Inflammatory macrophage treated with lipopolysaccharide for 4 hours (primary cell): ENCODE measurements at regions not wholly inside any gene's neighbourhood (a gene's known extent, or its start where the extent isn't known, plus 50 kb on each side); places are given as distances from the start of the nearest gene placed in this dataset.
A peak's percentile ranks its signal among the peaks of the same experiment; 100 is the strongest.

Source experiments
- DNase-seq: peaks from one replicate; pipeline ENCODE4 v3.0.0-alpha.2; 2020

DNA sequence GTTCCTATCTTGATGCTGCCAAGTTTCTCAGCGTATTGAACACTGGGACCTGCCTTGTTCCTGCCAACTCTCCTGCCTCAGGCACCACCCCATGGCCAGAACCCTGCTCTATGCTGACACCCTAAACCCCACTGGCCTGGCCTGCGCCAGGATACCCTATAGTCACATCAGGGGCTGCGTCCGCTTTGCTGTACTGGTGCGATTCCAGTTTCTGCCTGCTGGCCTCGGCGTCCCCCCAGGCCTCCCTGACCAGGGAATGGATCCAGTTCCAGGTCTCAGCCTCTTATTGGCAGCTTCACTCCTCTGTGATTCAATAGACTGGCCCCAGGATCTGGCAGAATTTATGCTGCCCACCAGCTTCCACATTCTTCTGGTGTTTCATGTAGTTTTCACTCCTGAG, 55.0 kb downstream of the GPR6 start:
- no peak for DNase-seq

- DNase-seq = no peak
Observed at GRCh38 chr6:110033749-110034666, 55.9 kb downstream of the GPR6 start.

GRCh38 chr6:110034667-110035036, 56.5 kb downstream of the GPR6 start:
- DNase-seq = no peak

- DNase-seq = no peak
Observed at GRCh38 chr6:110035321-110035720, 57.2 kb downstream of the GPR6 start.

DNA sequence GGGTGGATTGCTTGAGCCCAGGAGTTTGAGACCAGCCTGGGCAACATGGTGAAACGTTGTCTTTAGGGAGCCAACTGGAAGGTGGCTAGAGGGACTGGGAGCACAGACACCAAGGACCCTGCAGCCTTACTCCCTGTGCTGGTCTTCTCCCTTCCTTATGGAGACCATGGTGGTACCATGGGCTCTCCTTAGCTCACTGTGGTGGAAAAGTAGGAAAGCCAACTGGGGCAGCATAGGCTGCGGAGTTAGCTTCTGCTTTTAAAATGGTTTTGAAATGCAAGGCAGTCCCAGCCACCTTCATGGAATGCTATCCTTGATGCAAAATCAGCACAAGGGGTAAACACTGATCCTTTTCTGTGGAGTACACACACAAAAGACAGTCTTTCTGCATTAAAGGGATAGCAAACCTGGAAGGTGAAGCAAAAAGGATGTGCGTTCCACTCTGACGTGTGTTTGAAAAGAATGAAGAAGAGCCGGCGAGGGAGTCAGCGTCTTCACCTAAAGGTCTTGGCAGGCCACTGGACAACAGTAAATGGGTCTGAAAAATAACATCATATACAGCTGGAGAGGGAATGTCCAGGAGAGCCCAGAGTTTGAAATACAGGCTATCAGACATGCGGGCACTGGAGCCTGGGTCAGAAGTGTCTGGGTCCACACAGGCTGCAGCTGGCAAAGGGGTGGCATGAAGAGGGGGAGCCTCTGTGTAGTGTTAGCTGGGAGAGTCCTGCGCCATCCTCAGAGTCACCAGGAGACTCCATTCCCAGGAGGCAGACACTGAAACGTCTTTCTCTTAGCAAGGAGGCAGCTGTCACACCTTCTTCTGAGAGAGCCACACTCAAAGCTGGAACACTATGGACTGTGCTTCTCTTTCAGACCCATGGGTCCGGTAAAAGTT, 58.5 kb downstream of the GPR6 start:
- no peak for DNase-seq

GRCh38 chr6:110037726-110038295, 59.7 kb downstream of the GPR6 start:
- DNase-seq = no peak

DNA sequence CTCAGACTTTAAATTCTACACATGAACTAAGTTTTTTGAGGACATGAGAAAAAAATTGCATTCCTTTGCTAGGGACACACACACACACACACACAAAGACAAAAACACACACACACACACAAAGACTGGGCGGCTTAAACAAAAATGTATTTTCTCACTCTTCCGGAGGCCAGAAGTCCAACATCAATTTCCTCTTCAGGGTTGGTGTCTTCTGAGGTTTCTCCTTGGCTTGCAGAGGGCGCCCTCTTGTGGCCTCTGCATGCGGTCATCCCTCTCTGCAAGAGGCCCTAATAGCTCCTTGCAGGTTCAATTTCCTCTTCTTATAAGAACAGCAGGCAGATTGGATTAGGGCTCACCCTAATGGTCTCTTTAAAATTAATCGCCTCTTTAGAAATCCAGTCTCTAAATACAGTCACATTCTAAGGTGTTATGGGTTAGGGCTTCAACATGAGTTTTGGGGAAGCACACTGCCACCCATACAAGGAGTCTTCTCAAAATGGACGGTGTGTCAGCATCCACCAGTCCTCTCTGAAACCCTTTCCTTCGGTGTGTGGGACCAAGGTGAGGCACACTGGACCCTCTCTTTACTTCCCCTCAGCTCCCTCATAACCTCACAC, 61.4 kb downstream of the GPR6 start:
- peak; percentile 87 for DNase-seq

DNA sequence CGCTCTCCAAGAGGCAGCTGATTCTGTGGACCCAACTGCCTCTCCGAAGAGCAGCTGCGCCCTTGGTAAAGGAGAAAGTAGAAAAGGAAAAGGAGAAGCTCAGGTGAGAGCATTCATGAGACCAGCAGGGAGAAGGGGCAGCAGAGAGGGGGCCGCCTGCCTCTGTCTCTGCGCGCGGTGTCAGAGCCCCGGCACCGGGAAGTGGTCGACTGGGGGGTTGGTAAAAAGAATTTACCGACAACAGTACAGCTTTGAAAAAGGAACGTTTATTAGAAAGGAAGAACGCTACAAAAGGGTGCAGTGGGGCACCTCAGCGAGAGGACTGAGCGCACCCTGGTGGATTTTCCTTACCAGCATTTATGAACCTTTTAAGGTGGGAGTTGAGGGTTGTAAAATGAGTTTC, 61.9 kb downstream of the GPR6 start:
- DNase-seq = peak; percentile 11

GRCh38 chr6:110040716-110041115, 62.6 kb downstream of the GPR6 start:
- no peak for DNase-seq

DNA sequence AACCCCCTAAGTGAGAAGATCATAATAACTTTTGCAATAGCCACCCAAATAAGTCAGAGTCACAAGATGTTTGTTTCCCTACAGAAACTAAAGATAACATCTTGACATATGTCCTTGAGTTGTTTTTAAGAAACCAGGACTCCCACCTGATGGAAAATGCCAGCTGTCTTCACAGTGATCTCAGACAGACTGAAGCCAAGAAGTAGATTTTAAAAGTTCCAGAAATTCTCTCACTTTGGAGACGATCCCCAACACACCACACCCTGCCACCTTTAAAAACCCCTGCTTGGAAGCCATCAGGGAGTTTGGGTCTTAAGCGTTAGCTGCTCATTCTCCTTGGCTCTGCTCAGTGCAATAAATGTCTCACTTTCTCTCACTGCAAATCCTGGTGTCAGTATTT, 63.0 kb downstream of the GPR6 start:
- DNase-seq = peak; percentile 44

DNA sequence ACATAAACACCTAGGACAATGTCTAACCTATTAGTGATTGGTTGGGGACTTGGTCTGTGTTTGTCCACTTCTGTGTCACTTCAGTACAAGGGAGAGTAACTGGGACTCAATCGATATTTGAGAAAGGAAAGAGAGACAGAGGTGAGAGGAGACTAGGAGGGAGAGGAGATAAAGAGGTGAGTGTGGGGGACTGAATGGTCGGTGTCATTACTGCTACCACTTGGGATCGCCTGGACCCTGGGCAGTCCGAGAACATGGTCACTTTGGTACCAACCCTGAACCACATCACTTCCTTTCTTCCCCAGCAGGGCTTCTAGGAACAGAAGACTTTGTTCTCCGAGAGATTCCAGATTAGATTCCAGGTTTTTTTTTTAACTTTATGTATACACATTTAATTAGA, 63.7 kb downstream of the GPR6 start:
- DNase-seq = no peak

GRCh38 chr6:110042670-110043296, 64.7 kb downstream of the GPR6 start:
- DNase-seq = no peak

DNA sequence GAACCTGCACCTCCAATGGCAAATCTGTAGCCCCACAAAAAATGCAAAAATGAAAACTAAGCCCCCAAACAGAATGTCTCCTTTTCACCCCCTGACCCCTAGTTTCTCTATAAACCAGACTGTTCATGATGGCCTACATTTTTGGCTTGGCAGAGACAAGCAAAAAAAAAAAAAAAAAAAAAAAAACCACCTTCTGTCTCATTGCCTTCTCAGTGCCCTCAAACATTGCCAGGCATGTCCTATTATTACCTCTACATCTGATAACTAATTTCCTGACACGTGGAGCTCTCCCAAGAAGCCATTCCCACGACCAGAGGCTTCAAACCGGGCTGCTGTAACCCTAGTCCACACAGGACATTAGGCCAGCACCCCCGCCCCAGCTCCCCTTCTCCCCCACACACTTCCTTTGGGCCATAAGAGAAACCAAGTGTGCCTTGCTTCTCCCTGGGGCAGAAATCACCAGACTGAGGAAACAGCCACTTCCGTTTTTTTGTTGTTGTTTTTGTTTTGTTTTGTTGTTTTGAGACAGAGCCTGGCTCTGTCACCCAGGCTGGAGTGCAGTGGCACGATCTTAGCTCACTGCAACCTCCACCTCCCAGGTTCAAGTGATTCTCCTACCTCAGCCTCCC, 65.4 kb downstream of the GPR6 start:
- peak; percentile 73 for DNase-seq

- DNase-seq = no peak
Observed at GRCh38 chr6:110044096-110044495, 66.0 kb downstream of the GPR6 start.

GRCh38 chr6:110044622-110045021, 66.5 kb downstream of the GPR6 start:
- DNase-seq = no peak

- no peak for DNase-seq
Observed at GRCh38 chr6:110048221-110048875, 70.2 kb downstream of the GPR6 start.

- DNase-seq = no peak
Observed at GRCh38 chr6:110049696-110050439, 71.8 kb downstream of the GPR6 start.
